Heart left ventricle (tissue), 13 donors: ENCODE measurements at regions not wholly inside any gene's neighbourhood (a gene's known extent, or its start where the extent isn't known, plus 50 kb on each side); places are given as distances from the start of the nearest gene placed in this dataset.

Experiments
- CTCF ChIP-seq, 12 donors: fragments of 200-600 bp; sonication (generic) in 4 of 12; IDR thresholded peaks; one replicate each; pipeline versions ENCODE4 v1.5.0 to v1.8.0; 2018 to 2022; ENCODE audit warnings: antibody characterized with exemption in 12 of 12, mild to moderate bottlenecking in 5 of 12
- POLR2A ChIP-seq, 2 donors: fragments of 450-650 bp; IDR thresholded peaks; one replicate each; pipeline ENCODE4 v1.6.1; 2017; ENCODE audit warnings: antibody characterized with exemption in 2 of 2, mild to moderate bottlenecking in 2 of 2, moderate library complexity in 2 of 2
- donor health status: ischemic (EF 13 %, LVEDD 7.1; RV severe dilation, severe dysfunction).
- donor health status: DM: no; HTN: yes; CAD: no.
- donor health status: DM: no; HTN: no; CAD: no.
- donor health status: ischemic (EF 25% LVEDD 6.9; RV normal size, moderate dysfunction).
- donor health status: ischemic (EF 25% LVEDD 5.7; RV mildly dilated, moderate dysfunction).
- donor health status: ischemic (EF 35%, LVEDD 5.7; RV mildly dilated, moderate dysfunction).
- donor health status: nonischemic (EF 11% LVEDD 7.7; RV severe dilation, severe dysfunction).
- donor health status: DM: yes; HTN: yes; CAD: no.
- donor health status: PGD.
- donor health status: ischemic (EF 29% LVEDD 5.4; RV normal size, mild dysfunction).
- donor health status: nonischemic (EF 23%, LVEDD 6.1; RV moderate dilation, normal function).

- no peak for TF ChIP-seq POLR2A (IDR thresholded peaks at IDR 0.05)
- no peak for TF ChIP-seq CTCF (IDR thresholded peaks at IDR 0.05)
Measured at GRCh38 chr1:29448456-29449235, 212.3 kb downstream of the PTPRU start.
